ENCODE measurements at regions not wholly inside any gene's neighbourhood (a gene's known extent, or its start where the extent isn't known, plus 50 kb on each side); places are given as distances from the start of the nearest gene placed in this dataset.

DNA sequence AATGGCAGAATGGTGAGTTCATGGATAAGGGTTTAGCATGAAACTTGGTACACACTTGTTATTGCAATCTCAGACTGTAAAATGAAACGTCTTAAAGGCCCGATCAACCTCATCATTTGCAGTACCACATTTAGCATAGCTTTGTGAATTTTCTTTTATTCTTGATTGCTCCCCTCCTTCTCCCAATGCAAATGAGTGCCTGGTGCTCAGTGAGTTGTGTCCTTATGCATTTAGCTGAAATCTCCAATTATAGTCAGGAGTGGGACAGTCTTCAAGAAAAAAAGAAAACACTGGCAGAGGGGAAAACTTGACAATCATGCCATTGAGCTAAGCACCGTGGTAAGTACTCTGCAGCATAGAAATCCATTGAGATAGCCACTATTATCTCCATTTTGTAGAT lies 161.0 kb upstream of the HMCN1 start:
- H3K9me3 Mint-ChIP-seq = peaks cover 9% of the 10 kb centered on the region
- H3K4me1 Mint-ChIP-seq = no peaks in the 10 kb centered on the region
- DNase-seq (ENCODE audit: low read depth, low spot score) = no peak
- no peak overlapping the region for H3K27ac Mint-ChIP-seq (ENCODE audit: unreplicated experiment)
- H3K27me3 Mint-ChIP-seq (ENCODE audit: low read depth) = no peaks in the 10 kb centered on the region
- peaks cover 5% of the 10 kb centered on the region for H3K36me3 Mint-ChIP-seq (ENCODE audit: low read depth)
- no peak overlapping the region for H3K4me3 Mint-ChIP-seq
- TF ChIP-seq CTCF (conservative IDR thresholded peaks at IDR 0.05) = no peak

DNA sequence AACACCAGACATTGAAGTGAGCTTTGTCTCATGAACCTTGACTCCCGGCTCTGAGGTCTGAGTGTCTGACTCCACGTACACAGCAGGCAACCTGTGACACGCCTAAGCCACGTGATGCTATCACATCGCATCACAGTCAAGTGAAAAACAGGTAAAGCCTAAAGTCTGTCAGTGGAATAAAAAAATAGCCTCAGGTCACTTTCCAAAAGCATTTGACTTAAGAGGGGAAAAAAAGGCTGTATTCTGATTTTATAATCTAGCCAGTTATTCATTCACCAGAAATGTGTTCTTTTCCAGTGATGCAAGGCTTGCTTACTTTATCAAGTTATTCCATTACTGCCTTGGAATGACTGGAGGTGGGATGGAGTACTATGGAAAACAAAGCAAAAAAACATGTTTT lies 163.2 kb upstream of the HMCN1 start:
- Mint-ChIP-seq H3K27me3 (ENCODE audit: low read depth) (no peaks in the 10 kb centered on the region), H3K9me3 (peaks cover 6% of the 10 kb centered on the region), H3K36me3 (ENCODE audit: low read depth) (no peaks in the 10 kb centered on the region), H3K4me3 (no peak overlapping the region), H3K27ac (ENCODE audit: unreplicated experiment) (no peak overlapping the region), H3K4me1 (no peaks in the 10 kb centered on the region)
- no peak for TF ChIP-seq CTCF (conservative IDR thresholded peaks at IDR 0.05)
- no peak for DNase-seq (ENCODE audit: low read depth, low spot score)

- no peaks in the 10 kb centered on the region for H3K4me1 Mint-ChIP-seq
- no peak overlapping the region for H3K4me3 Mint-ChIP-seq
- no peak for TF ChIP-seq CTCF (conservative IDR thresholded peaks at IDR 0.05)
- DNase-seq (ENCODE audit: low read depth, low spot score) = no peak
- H3K9me3 Mint-ChIP-seq = peaks cover 1% of the 10 kb centered on the region
- H3K27me3 Mint-ChIP-seq (ENCODE audit: low read depth) = no peaks in the 10 kb centered on the region
- H3K27ac Mint-ChIP-seq (ENCODE audit: unreplicated experiment) = no peak overlapping the region
- H3K36me3 Mint-ChIP-seq (ENCODE audit: low read depth) = no peaks in the 10 kb centered on the region
These were observed 165.8 kb upstream of the HMCN1 start for GRCh38 chr1:185568155-185569123.

DNA sequence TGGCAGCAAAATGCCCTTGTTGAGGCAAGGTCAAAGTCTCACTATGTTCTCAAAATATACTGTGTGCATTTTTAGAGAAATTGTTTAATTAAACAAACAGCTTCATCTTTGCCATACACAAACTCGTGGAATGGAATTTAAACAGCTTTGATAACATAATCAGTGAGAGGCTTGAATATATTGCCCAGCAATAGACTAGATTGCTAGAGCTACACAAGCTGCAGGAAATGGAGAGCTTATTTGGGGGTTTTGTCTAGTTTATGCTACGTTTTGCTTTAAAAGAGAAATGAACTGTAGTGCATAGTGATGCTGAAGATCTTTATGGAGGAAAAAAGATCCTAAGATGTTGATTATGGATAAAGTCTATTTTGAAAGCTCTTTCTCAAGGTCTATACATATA lies 166.8 kb upstream of the HMCN1 start:
- H3K4me1 Mint-ChIP-seq = no peaks in the 10 kb centered on the region
- H3K36me3 Mint-ChIP-seq (ENCODE audit: low read depth) = no peaks in the 10 kb centered on the region
- DNase-seq (ENCODE audit: low read depth, low spot score) = no peak
- no peaks in the 10 kb centered on the region for H3K9me3 Mint-ChIP-seq
- no peak overlapping the region for H3K4me3 Mint-ChIP-seq
- H3K27me3 Mint-ChIP-seq (ENCODE audit: low read depth) = no peaks in the 10 kb centered on the region
- H3K27ac Mint-ChIP-seq (ENCODE audit: unreplicated experiment) = no peak overlapping the region
- no peak for TF ChIP-seq CTCF (conservative IDR thresholded peaks at IDR 0.05)

GRCh38 chr1:185566995-185567394 lies 167.2 kb upstream of the HMCN1 start:
- H3K4me1 Mint-ChIP-seq = no peaks in the 10 kb centered on the region
- no peak overlapping the region for H3K4me3 Mint-ChIP-seq
- H3K36me3 Mint-ChIP-seq (ENCODE audit: low read depth) = no peaks in the 10 kb centered on the region
- no peaks in the 10 kb centered on the region for H3K27me3 Mint-ChIP-seq (ENCODE audit: low read depth)
- no peaks in the 10 kb centered on the region for H3K9me3 Mint-ChIP-seq
- no peak overlapping the region for H3K27ac Mint-ChIP-seq (ENCODE audit: unreplicated experiment)
- no peak for DNase-seq (ENCODE audit: low read depth, low spot score)
- TF ChIP-seq CTCF (conservative IDR thresholded peaks at IDR 0.05) = no peak
